Skeletal muscle satellite cell (primary cell): ENCODE measurements at regions not wholly inside any gene's neighbourhood (a gene's known extent, or its start where the extent isn't known, plus 50 kb on each side); places are given as distances from the start of the nearest gene placed in this dataset.
"Not testable (repeated sequence)": the region's sequence is repeated elsewhere in the genome, so short reads cannot be mapped to it uniquely, and the experiment has no call there.

ENCODE experiments used
- H3K27me3 ChIP-seq: 2 replicates; pipeline ENCODE4 v1.7.0; 2013; ENCODE audit warnings: low read length; ENCODE audit not compliant: control insufficient read depth, insufficient read depth
- H3K36me3 ChIP-seq: 2 replicates; pipeline ENCODE4 v1.7.0; 2013; ENCODE audit warnings: mild to moderate bottlenecking, control low read depth, low read length; ENCODE audit not compliant: insufficient read depth
- H3K4me1 ChIP-seq: 2 replicates; pipeline ENCODE4 v1.7.0; 2013; ENCODE audit warnings: low read length; ENCODE audit not compliant: control insufficient read depth, insufficient read depth
- H3K4me2 ChIP-seq: 2 replicates; pipeline ENCODE4 v1.7.0; 2013; ENCODE audit warnings: mild to moderate bottlenecking, low read length
- H3K4me3 ChIP-seq: 2 replicates; pipeline ENCODE4 v1.7.0; 2013; ENCODE audit warnings: low read length
- H3K9ac ChIP-seq: 2 replicates; pipeline ENCODE4 v1.7.0; 2013; ENCODE audit warnings: mild to moderate bottlenecking, low read depth, low read length, moderate library complexity
- H3K9me3 ChIP-seq: replicated peaks from 2 replicates; pipeline ENCODE4 v1.7.0; 2013; ENCODE audit warnings: mild to moderate bottlenecking, control low read depth, low read length

DNA sequence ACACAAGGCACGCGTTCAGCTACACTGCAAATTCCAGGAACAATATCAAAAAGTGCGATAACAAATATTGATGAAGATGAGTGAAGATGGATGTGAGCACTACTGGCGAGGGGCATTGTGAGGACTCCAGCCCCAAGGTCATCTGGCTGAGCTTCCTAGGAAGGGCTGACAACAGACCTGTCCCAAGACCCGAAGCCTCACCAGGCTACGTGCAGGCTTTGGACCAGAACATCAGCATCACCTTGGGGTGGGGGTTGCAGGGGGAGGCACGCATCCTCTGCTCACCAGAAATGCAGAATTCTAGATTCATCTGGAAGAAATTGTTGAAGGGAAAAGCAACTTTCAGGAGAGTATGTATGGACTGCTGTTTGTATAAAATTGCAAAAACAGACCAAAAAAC, 386.3 kb upstream of the DEFB115 start:
- not testable (repeated sequence) for H3K9me3 ChIP-seq, H3K4me3 ChIP-seq, H3K36me3 ChIP-seq

DNA sequence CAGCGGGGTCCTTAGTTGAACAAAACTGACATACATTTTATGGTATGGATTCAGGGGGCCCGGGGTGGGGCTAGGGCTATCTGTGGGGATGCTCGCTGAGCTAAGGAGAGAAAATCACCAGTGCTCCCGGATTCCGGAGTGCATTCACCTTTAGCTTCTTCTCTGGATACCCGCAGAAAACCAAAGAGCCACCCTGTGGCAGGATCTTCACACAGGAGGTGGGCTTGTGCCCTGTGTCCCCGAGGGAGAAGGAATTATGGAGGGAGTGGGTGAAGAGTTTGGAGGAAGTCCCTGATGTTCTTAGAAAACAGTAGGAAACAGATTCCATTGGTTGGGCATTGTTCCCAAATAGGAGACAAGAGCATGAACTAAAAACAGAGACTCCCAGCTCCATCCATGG, 385.2 kb upstream of the DEFB115 start:
- not testable (repeated sequence) for H3K9me3 ChIP-seq, H3K4me2 ChIP-seq, H3K27me3 ChIP-seq, H3K4me3 ChIP-seq, H3K9ac ChIP-seq, H3K36me3 ChIP-seq, H3K4me1 ChIP-seq

More for the DNA sequence above, 386.3 kb upstream of the DEFB115 start:
- not testable (repeated sequence) for H3K4me1 ChIP-seq, H3K9ac ChIP-seq, H3K4me2 ChIP-seq, H3K27me3 ChIP-seq

DNA sequence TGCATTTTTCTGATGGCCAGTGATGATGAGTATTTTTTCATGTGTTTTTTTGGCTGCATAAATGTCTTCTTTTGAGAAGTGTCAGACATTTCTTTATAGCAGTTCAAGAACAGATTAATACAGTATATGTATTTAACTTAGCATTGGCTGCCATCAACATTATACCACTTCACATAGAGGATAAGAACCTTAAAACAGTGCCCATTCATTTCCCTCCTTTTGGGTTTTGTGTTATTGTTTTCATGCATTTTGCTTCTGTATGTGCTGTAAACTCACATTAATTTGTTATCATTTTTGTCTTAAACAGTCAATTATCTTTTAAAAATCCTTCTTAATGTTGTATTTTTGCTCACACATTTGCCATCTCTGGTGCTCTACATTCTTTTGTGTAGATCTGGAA, 381.6 kb upstream of the DEFB115 start:
- H3K27me3 ChIP-seq, H3K9me3 ChIP-seq, H3K9ac ChIP-seq, H3K4me3 ChIP-seq, H3K4me1 ChIP-seq, H3K36me3 ChIP-seq, H3K4me2 ChIP-seq: not testable (repeated sequence)

DNA sequence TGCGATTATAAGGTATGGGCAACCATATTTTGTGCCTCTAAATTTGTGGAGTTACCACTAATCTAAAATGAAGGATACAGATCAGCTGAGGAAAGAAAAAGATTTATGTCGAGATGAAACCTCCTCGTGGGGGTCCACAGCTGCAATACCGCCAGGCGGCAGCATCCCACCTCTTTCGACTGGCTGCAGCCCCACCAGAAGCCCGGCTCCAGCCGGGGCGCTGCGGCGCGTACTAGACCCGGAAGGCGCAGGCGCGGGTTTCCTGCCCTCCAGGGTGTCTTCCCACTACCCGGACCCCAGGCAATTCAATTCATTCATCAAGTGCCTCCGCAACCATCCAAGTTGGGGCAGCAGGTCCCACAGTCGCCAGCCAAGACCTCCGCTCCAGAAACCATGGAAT, 366.1 kb upstream of the DEFB115 start:
- H3K9ac ChIP-seq, H3K4me2 ChIP-seq, H3K4me3 ChIP-seq, H3K4me1 ChIP-seq, H3K27me3 ChIP-seq, H3K36me3 ChIP-seq, H3K9me3 ChIP-seq: not testable (repeated sequence)

DNA sequence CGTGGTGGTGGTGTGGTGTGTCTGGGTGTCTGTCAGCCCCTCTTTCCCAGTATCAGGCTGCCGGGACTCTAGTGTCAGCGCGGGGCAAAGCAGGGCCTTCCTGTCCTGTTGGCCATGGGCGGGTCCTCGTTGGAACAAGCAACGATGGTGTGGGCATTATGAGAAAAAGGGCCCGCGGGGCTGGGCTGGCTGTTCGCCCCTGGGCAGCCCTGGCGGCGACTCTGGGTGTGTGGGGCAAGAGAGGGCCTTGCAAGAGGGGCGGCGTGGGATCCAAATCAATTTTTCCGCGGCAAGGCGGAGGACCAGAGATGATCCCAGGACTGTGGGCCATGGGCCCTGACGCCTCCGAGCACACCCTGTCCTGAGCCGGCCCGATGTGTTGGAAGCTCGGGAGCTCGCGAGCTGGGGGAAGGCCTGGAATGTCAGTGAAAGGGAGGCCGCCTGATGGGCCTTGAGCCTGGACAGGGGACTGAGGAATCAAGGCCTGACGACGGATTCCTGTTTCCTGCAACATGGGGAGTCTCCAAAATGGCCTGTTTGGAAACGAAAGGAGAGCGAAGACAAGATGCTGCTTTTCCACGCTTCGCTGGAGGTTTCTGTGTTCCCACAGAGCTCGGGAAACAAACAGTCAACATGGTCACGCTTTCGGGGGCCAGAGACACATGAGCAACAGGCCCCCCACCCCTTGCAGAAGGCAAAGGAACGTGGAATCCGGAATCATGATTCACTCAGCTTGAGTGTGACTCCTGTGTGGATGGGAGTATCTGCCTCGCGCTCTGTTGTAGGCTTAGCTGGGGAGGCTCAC, 364.7 kb upstream of the DEFB115 start:
- H3K9ac ChIP-seq, result no peak overlapping the region
- no peaks in the 10 kb centered on the region for H3K9me3 ChIP-seq
- no peaks in the 10 kb centered on the region for H3K36me3 ChIP-seq
- peaks cover 10% of the 10 kb centered on the region for H3K27me3 ChIP-seq
- H3K4me1 ChIP-seq, result no peaks in the 10 kb centered on the region
- no peak overlapping the region for H3K4me3 ChIP-seq
- no peak overlapping the region for H3K4me2 ChIP-seq

DNA sequence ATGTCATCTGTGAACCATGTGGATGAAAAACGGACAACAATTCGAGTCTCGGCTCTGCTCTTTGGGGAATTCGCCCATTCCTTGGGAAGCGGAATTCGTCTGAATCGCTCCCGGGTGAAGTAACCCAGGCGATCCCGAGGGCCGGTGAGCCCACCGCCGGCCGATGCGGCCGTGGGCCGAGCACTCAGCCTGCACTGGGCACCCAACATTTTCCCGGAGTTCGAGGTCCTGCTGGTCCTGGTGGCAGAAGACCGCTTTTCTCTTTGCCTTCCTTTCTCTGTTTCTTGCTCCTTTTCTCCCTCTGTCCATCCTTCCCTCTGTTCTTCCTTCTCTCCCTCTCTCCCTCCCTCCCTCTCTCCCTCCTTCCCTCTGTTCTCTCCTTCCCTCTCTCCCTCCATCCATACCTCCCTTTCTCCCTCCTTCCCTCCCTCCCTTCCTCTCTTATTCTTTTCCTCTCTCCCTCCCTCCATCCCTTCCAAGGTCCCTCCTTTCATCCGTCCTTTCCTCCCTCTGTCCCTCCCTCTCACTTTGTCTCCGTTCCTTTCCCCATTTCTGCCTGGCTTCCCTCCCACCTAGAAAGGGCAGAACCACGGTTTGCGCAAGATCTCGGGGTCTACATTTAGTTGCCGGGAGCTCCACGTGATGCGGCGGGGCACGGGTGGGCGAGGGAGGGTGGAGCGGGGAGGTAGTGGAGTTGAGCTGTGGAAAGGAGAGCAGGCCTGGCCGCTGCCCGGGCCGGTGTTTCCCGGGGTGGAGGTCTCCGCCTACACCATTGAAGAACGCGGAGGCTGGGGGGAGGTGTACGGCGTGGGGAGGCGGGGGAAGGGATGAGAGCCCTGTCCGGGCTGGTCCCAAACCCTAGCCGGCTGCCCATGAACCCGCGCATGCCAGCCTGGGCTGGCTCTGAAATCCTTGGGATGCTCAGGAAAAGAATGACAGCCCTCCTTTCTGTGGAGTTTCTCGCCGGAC, 363.8 kb upstream of the DEFB115 start:
- not testable (repeated sequence) for H3K4me2 ChIP-seq, H3K4me3 ChIP-seq, H3K9ac ChIP-seq, H3K36me3 ChIP-seq, H3K4me1 ChIP-seq, H3K27me3 ChIP-seq, H3K9me3 ChIP-seq

DNA sequence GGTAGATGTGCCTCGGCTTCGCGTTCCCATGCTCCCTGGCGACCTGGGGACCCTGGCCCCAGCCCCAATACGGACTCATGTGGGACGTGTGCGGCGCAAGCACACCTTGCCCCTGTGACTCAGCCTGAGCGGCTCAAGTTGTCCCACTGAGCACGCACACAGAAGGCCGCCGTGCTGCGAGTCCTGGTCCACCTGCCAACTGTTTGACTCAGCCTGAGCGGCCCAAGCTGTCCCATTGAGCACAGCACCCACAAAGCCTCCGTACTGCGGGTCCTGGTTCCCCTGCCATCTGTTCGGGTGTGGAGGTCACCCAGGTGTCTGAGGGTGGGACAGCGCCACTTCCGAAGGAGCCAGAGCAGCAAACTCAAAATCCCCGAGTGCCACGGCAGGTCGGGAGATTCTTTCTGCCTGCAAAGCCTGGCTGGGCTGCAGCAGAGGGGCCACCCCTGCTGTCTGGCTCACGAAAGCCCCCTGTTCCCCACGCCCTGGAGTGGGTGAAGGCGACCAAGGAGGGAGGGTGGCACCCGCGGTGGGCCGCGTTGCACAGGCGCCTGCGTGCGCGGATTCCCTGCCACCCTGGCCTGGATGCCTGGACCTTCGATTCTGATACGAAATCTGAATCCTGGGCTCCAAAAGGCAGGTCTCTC, 362.6 kb upstream of the DEFB115 start:
- not testable (repeated sequence) for H3K4me2 ChIP-seq, H3K36me3 ChIP-seq, H3K9me3 ChIP-seq, H3K4me1 ChIP-seq, H3K9ac ChIP-seq, H3K4me3 ChIP-seq
- H3K27me3 ChIP-seq, result peaks cover 17% of the 10 kb centered on the region

DNA sequence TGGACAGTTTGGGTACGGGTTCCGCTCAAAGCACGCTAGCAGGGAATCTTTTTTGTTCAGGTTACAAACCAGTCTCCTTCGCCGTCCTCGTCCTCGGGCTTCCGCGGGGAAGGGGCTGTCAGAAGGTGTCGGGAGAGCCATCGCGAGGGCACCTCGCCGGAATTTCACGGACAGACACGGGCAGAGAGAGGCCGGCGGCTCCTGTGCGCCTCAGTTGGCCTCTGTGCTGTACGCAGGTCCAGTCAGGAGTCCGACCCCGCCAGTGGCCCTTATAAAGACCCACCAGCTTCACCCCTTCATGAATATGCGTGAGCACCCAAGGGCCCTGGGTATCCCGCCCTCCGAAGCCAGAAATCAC, 362.1 kb upstream of the DEFB115 start:
- H3K27me3 ChIP-seq, result peaks cover 17% of the 10 kb centered on the region
- H3K4me1 ChIP-seq, H3K9me3 ChIP-seq, H3K4me2 ChIP-seq, H3K4me3 ChIP-seq, H3K36me3 ChIP-seq, H3K9ac ChIP-seq: not testable (repeated sequence)

DNA sequence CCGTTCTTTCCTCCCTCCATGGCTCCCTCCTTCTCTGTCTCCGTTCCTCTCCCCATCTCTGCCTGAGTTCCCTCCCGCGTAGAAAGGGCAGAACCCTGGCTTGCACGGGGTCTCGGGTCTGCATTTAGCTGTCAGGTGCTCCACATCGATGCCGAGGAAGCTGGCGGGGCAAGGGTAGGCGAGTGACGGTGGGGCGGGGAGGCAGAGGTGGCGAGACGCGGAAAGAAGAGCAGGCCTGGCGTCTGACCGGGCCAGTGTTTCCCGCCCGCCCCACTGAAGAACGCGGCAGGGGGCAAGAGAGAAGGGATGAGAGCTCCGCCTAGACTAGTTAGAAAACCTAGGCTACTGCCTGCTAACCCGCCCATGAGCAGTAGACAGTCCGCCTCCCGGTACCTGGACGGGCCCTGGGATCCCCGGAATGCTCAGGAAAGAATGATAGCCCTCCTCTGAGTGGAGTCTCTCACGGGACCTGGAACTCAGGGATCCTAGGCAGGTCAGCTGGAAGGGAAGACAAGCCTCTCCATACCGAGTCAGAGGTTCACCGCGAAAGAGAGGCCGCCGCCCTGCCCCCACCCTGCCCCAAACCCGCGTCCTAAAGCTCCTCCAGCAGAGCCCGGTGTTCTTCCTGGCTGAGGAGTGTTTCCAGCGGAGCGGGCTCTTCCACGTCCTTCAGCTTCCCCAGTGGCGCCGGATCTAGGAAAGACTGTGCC, 357.9 kb upstream of the DEFB115 start:
- not testable (repeated sequence) for H3K4me3 ChIP-seq, H3K9ac ChIP-seq, H3K4me2 ChIP-seq, H3K4me1 ChIP-seq, H3K27me3 ChIP-seq, H3K9me3 ChIP-seq, H3K36me3 ChIP-seq

DNA sequence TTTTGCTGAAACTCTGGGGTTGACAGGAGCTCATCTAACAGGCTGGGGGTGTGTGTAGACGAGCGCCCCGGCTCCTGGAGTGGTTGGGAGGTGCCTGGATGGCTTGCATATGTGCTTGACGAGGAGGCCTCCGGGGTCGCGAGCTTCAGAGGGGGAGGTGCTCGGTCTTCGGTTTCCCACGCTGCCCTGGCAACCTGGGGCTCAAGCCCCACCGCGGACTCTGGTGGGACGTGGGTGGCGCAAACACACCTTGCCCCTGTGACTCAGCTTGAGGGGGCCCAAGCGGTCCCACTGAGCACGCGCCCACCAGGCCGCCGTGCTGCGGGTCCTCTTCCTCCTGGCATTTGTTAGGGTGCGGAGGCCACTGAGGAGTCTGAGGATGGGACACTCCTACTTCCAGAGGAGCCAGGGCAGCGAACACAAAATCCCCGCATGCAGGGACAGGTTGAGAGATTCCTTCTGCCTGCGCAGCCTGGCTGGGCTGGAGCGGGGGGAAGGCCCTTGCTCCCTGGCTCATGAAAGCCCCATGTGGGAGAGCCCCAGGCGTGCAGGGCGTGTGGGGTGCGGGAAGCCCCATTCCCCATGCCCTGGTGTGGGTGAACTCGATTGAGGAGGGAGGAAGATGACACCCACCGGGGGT, 357.3 kb upstream of the DEFB115 start:
- not testable (repeated sequence) for H3K4me2 ChIP-seq, H3K27me3 ChIP-seq, H3K9ac ChIP-seq, H3K4me1 ChIP-seq, H3K36me3 ChIP-seq, H3K4me3 ChIP-seq, H3K9me3 ChIP-seq

DNA sequence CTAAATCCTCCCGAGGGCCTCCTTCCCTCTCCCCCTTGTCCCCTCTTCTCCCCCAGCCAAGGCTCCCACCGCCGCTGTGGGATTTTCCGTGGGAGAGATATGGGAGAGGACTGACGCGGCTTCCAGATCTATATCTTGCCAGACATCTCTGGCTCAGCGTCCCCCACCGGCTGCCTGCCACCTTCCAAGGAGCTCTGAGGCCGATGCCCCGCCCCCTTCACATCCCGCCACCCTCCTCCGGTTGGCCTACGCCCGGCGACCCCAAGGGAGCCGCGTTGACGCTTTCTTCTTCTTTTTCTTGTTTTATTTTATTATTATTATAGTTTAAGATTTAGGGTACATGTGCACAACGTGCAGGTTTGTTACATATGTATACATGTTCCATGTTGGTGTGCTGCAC, 352.2 kb upstream of the DEFB115 start:
- H3K9ac ChIP-seq, H3K36me3 ChIP-seq, H3K4me1 ChIP-seq, H3K9me3 ChIP-seq, H3K4me3 ChIP-seq, H3K27me3 ChIP-seq, H3K4me2 ChIP-seq: not testable (repeated sequence)
